Endothelial cell (in vitro differentiated cells): ENCODE measurements at regions not wholly inside any gene's neighbourhood (a gene's known extent, or its start where the extent isn't known, plus 50 kb on each side); places are given as distances from the start of the nearest gene placed in this dataset.

Experiments used
- DNase-seq: peaks from one replicate; pipeline ENCODE4 v3.0.0; 2021; ENCODE audit warnings: low spot score
- H3K27ac Mint-ChIP-seq: one replicate; pipeline ENCODE4 v1.8.0; 2021; ENCODE audit warnings: mixed read lengths, inconsistent platforms; ENCODE audit not compliant: unreplicated experiment
- H3K27me3 Mint-ChIP-seq: one replicate; pipeline ENCODE4 v1.8.0; 2021; ENCODE audit warnings: mild to moderate bottlenecking, moderate library complexity, mixed read lengths, inconsistent platforms; ENCODE audit not compliant: unreplicated experiment
- H3K36me3 Mint-ChIP-seq: one replicate; pipeline ENCODE4 v1.8.0; 2021; ENCODE audit warnings: mild to moderate bottlenecking, low read depth, mixed read lengths, inconsistent platforms; ENCODE audit not compliant: unreplicated experiment
- H3K4me1 Mint-ChIP-seq: one replicate; pipeline ENCODE4 v1.8.0; 2021; ENCODE audit warnings: mild to moderate bottlenecking, mixed read lengths, inconsistent platforms; ENCODE audit not compliant: unreplicated experiment
- H3K4me3 Mint-ChIP-seq: one replicate; pipeline ENCODE4 v1.8.0; 2021; ENCODE audit warnings: mild to moderate bottlenecking, mixed read lengths, inconsistent platforms; ENCODE audit not compliant: unreplicated experiment
- H3K9me3 Mint-ChIP-seq: one replicate; pipeline ENCODE4 v1.8.0; 2021; ENCODE audit warnings: mixed read lengths, inconsistent platforms; ENCODE audit not compliant: unreplicated experiment
- CTCF ChIP-seq: fragments of 200-600 bp; sonication (generic); IDR thresholded peaks from one replicate; pipeline ENCODE4 v1.5.0; 2021; ENCODE audit warnings: antibody characterized with exemption; ENCODE audit not compliant: unreplicated experiment

GRCh38 chr9:95816716-95817115, 58.8 kb upstream of the ERCC6L2 start:
- TF ChIP-seq CTCF: no peak
- Mint-ChIP-seq H3K4me3 (no peak overlapping the region), H3K27me3 (peaks cover 5% of the 10 kb centered on the region), H3K36me3 (no peaks in the 10 kb centered on the region), H3K4me1 (peaks cover 39% of the 10 kb centered on the region), H3K27ac (no peak overlapping the region), H3K9me3 (no peaks in the 10 kb centered on the region)
- no peak for DNase-seq

- no peak for DNase-seq
- H3K36me3 Mint-ChIP-seq: no peaks in the 10 kb centered on the region
- TF ChIP-seq CTCF: no peak
- no peak overlapping the region for H3K4me3 Mint-ChIP-seq
- no peak overlapping the region for H3K27ac Mint-ChIP-seq
- H3K4me1 Mint-ChIP-seq: peaks cover 39% of the 10 kb centered on the region
- no peaks in the 10 kb centered on the region for H3K9me3 Mint-ChIP-seq
- peaks cover 5% of the 10 kb centered on the region for H3K27me3 Mint-ChIP-seq
These were observed 59.5 kb upstream of the ERCC6L2 start for GRCh38 chr9:95815961-95816360.

- H3K36me3 Mint-ChIP-seq: no peaks in the 10 kb centered on the region
- H3K9me3 Mint-ChIP-seq: no peaks in the 10 kb centered on the region
- no peak for DNase-seq
- H3K27me3 Mint-ChIP-seq: peaks cover 4% of the 10 kb centered on the region
- H3K4me3 Mint-ChIP-seq: no peak overlapping the region
- H3K27ac Mint-ChIP-seq: no peak overlapping the region
- no peak for TF ChIP-seq CTCF
- H3K4me1 Mint-ChIP-seq: peaks cover 38% of the 10 kb centered on the region
These were observed 60.4 kb upstream of the ERCC6L2 start for GRCh38 chr9:95815133-95815532.

- H3K27me3 Mint-ChIP-seq: peaks cover 3% of the 10 kb centered on the region
- no peaks in the 10 kb centered on the region for H3K9me3 Mint-ChIP-seq
- DNase-seq: no peak
- no peaks in the 10 kb centered on the region for H3K36me3 Mint-ChIP-seq
- H3K4me1 Mint-ChIP-seq: peaks cover 28% of the 10 kb centered on the region
- H3K27ac Mint-ChIP-seq: no peak overlapping the region
- H3K4me3 Mint-ChIP-seq: no peak overlapping the region
- TF ChIP-seq CTCF: no peak
These were observed 61.6 kb upstream of the ERCC6L2 start for GRCh38 chr9:95813923-95814322.

- Mint-ChIP-seq H3K4me3 (no peak overlapping the region), H3K27ac (no peak overlapping the region), H3K36me3 (no peaks in the 10 kb centered on the region), H3K4me1 (peaks cover 15% of the 10 kb centered on the region), H3K9me3 (no peaks in the 10 kb centered on the region), H3K27me3 (peaks cover 3% of the 10 kb centered on the region)
- DNase-seq: no peak
- no peak for TF ChIP-seq CTCF
These were observed 64.7 kb upstream of the ERCC6L2 start for GRCh38 chr9:95810814-95811213.
